GOT3 (cell line): ENCODE measurements at regions not wholly inside any gene's neighbourhood (a gene's known extent, or its start where the extent isn't known, plus 50 kb on each side); places are given as distances from the start of the nearest gene placed in this dataset.
"Not testable (repeated sequence)": the region's sequence is repeated elsewhere in the genome, so short reads cannot be mapped to it uniquely, and the experiment has no call there.

ENCODE experiments used
- DNase-seq: peaks from one replicate; lab custom pipeline; 2025; ENCODE audit warnings: mixed read lengths; lab: John Stamatoyannopoulos, UW

GRCh38 chr10:8280946-8281345, 226.5 kb downstream of the GATA3 start:
- no peak for DNase-seq

GRCh38 chr10:8282340-8282739, 227.9 kb downstream of the GATA3 start:
- DNase-seq = no peak

- no peak for DNase-seq
Observed at GRCh38 chr10:8283166-8283905, 228.8 kb downstream of the GATA3 start.

DNA sequence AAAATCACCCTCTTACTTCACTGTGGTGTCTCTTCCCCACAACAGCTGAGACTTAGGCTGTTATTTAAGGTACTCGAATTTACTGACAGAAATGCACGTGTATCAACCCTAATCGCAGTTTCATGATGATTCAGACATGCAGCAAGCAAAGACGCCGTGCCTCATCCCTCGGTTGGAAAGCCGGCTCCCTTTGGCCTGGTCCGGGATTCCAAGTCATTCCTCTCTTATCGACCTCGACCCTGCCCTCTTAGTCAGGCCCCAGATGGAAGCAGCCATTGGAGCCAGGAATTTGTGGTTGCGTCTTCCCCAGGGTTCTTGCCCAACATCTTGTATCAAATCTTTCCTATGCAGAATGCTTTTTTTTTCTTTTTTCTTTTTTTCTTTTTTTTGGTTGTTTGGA, 229.5 kb downstream of the GATA3 start:
- no peak for DNase-seq

DNA sequence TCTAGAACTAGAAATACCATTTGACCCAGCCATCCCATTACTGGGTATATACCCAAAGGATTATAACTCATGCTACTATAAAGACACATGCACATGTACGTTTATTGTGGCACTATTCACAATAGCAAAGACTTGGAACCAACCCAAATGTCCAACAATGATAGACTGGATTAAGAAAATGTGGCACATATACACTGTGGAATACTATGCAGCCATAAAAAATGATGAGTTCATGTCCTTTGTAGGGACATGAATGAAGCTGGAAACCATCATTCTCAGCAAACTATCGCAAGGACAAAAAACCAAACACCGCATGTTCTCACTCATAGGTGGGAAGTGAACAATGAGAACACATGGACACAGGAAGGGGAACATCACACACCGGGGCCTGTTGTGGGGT, 231.5 kb downstream of the GATA3 start:
- not testable (repeated sequence) for DNase-seq

DNA sequence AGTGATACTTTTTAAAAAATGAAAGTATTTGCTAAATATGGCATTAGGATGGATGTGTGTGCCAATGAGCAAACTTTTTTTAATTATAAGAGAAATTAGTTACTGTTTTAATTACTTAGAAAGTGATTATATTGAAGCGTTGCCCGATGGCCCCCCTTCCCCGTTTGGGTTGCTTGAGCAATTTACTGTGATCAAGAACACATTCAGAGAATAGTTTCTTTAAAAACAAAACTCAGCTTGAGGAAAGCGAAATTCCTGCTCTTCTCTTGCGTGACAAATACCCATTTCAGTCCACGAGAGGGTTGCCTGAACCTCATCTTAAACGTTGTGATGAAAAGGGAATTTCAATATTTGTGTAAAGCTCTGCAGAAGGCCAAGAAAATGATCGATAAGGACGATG, 234.1 kb downstream of the GATA3 start:
- DNase-seq = no peak

DNA sequence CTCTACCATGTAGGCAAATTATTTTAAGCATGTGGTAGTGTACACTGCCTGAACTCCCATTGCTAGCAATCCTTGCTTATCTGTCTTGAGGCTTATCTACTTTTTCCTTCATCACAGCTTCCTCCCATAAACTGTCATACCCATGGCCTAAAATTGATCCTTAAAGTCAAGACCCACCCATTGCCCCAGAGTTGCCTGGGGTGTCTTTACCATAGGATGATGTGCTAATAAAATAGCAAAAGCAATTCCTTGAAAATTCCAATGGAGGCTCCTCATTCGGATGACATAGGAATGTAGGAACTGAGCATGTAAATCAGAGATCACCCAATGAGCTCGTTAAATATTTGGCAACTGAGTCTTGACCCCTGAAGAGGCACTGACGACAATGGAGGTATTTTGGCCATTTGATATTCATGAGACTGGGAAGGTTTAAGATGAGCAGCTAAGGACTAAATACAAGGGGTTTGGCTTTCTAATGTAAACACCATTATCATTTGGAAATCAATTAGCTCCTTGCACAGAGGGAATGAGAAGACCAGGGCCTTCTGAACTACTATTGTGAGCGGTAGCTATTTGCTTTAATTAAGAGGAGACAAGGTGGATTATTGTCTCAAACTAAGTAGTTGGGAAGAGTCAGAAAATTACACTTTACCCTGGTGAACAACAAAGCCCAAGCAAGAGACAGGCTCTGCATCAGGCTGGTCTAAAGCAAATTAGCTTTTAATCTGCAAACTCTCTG, 234.9 kb downstream of the GATA3 start:
- DNase-seq = no peak

- DNase-seq = no peak
Observed at GRCh38 chr10:8294779-8295178, 240.3 kb downstream of the GATA3 start.

- DNase-seq = no peak
Observed at GRCh38 chr10:8295311-8295710, 240.8 kb downstream of the GATA3 start.

GRCh38 chr10:8296090-8296733, 241.7 kb downstream of the GATA3 start:
- DNase-seq = no peak

DNA sequence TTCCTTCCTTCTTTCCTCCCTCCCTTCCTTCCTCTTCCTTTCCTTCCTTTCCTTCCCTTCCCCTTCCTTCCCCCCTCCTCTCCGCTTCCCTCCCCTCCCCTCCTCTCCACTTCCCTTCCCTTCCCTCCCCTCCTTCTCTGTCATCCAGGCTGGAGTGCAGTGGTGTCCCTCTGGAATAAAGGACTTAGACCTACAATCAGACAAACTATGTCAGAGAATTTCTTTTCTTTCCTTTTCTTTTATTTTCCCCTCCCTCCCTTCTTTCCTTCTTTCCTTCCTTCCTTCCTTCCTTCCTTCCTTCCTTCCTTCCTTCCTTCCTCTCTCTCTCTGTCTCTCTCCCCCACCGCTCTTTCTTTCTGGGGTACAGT, 242.2 kb downstream of the GATA3 start:
- DNase-seq = no peak

DNA sequence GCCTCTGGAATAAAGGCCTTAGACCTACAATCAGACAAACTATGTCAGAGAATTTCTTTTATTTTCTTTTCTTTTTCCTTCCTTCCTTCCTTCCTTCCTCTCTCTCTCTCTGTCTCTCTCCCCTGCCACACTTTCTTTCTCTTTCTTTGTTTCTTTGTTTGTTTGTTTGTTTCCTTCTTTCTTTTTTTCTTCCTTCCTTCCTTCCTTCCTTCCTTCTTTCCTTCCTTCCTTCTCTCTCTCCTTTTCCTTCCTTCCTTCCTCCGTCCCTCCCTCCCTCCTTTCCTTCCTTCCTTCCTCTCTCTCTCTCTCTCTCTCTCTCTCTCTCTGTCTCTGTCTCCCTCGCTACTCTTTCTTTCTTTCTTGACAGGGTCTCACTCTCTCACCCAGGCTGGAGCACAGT, 242.6 kb downstream of the GATA3 start:
- no peak for DNase-seq

- DNase-seq = no peak
Observed at GRCh38 chr10:8297959-8298358, 243.5 kb downstream of the GATA3 start.

DNA sequence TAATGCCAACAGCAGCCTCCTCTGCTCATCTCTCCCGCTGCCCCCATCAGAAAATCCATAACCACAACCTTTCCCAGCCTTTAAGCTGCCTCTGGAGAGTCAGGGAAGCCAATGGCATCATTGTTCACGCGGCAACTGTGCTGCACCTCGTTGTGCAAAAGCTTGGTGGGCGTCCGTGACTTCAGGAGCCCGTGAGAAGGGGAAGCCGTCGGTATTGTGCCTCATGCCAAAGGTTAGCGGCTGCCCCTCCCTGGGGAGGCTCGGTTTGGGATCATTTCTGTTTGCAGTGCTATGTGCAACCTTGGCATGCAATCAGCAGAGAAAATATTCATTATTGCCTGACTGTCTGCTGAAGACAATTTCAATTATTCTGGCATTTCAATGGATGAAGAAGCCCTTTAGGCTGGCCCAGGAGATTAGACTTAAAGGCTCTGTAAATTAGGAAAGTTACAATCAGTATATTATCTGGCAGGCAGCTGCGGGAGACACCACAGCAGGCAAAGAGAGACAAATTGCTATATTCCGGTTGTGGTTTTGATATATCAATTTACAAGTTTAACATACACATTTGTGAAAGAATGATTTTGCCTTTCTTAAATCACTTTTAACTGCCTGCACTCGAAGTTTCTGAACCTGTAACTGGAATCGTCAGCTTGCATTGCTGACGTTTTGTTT, 244.5 kb downstream of the GATA3 start:
- DNase-seq = no peak

GRCh38 chr10:8300925-8301324, 246.4 kb downstream of the GATA3 start:
- no peak for DNase-seq

DNA sequence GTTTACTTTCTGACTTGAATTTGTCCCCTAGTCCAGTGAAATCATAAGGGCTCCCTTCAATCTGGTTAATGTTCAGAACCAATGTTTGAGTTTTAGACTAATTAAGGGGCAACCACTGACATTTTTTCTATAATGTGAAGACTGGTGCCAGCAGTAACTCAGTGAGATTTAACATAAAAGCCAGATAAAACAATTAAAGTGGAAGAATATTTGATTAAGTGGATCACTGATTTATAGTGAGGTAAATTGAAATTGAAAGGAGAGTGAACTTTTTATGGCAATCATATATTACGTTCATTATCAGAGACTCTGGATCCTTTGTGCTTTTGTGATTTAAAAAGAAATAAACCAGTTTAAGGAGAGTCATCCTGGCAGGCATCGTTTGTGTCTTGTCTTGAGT, 246.8 kb downstream of the GATA3 start:
- DNase-seq = no peak

DNA sequence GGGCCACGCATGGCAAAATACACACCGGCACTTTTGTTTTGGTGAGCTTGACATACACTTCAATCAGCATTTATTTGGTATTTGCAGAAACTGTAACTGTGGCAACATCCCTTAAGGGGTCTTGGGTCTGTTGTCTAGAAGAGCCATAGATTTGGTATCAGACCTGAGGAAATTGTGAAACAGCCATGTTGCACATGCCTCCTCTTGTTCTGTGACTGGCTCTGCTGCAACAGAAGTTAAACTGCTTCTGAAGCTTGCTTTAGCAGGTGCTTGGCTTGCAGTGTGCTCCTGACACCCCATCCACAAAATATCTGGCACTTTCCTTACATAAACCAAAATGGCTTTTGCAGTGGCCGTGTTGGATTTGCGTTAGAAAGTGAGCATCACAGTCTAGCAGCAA, 247.3 kb downstream of the GATA3 start:
- DNase-seq = no peak

DNA sequence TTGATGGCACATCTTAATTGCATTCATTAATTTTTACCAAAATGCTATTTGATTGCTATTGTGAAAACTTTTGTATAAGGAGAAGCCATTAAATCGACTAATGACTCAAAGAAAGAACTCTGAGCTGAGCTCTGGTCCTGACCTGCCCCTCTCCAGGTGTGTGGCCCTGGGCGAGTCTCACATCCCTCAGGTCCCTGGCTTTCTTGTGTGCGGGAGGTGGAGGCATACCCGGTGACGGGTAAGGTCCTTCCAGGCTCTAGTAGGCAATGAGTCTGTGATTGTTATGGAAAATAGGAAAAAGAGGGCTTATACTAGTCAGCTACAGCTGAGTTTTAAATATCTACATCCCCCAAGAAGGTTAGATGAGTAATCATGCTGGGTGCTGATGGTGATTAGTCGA, 248.1 kb downstream of the GATA3 start:
- DNase-seq = no peak

DNA sequence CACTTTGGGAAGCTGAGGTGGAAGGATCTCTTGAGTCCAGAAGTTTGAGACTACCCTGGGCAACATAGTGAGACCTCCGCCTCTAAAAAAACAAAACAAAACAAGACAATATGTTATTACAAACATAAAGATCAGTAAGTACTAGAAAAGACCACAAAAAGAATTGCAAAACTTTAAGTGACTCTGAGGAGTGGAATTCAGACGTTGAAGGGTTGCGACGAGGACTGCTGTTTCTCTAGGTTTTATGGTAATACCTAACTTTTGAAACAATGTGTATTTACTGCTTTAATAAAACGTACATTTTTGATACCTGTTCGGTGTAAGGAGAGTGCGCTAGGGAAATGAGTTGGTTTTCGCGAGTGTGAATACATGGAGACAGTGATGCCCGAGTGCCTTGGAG, 250.4 kb downstream of the GATA3 start:
- DNase-seq = no peak

DNA sequence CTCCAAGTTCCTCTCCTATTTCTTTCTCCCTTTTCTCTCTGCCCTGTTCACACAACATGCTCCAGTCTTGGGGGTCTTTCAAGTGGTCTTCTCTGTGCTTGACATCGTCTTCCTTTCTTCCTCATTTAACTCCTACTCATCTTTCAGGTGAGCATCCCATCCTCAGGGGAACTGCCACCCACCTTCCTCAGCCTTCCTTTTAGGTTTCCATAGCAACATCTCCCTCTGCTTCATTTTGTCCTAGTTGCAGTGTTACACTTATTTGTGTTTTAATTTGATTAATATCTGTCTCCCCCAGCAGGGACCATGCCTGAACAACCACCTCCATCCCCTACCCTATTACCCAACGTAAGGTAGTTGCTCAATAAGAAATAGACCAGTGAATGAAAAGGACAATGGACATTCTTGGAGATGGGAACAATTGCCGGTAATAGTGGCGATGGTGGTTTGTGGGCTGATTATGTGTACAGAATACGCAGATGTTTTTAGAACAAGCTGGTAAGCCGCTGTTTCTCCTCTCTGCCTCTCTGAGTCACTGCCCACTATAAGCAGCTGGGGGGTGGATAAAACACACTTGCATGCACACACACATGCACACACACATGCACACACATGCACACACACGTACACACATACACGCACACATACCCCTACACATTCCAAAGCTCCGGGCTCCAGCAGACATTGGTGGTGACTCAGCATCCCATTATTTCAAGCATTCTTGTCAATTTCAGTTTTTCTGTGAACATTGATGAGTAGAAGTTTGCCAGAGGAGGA, 251.6 kb downstream of the GATA3 start:
- DNase-seq = no peak

DNA sequence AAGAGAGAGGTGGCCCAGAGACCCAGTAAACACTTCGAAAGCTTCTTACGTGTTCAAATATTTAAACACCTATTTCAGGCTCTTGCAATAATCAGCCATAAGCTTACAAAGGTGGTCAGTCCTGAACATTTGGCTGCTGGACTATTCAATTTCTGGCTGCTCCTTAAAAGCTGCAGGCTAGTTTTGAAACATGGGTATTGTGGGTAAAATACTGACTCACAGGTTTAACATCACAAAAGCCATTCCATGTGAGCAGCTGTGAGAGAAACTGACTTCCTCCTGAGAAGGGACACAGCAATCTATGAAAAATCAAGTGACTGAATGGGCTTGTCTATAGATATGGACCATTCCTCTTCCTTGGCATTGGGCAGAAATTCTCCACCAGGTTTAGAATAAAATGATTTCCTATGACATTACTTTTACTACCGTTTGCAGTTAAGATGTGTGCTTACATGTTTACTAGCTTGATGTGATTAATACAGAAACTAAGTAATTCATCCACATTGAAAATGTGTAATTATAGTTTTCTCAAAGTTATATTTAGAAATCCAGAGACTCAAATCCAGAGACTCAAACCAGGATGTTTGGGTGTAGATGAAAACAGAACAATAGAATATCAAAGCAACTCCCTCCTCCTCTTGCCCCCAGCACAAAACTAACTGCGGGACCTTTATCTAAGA, 252.3 kb downstream of the GATA3 start:
- no peak for DNase-seq
